ENCODE measurements at regions not wholly inside any gene's neighbourhood (a gene's known extent, or its start where the extent isn't known, plus 50 kb on each side); places are given as distances from the start of the nearest gene placed in this dataset.

DNA sequence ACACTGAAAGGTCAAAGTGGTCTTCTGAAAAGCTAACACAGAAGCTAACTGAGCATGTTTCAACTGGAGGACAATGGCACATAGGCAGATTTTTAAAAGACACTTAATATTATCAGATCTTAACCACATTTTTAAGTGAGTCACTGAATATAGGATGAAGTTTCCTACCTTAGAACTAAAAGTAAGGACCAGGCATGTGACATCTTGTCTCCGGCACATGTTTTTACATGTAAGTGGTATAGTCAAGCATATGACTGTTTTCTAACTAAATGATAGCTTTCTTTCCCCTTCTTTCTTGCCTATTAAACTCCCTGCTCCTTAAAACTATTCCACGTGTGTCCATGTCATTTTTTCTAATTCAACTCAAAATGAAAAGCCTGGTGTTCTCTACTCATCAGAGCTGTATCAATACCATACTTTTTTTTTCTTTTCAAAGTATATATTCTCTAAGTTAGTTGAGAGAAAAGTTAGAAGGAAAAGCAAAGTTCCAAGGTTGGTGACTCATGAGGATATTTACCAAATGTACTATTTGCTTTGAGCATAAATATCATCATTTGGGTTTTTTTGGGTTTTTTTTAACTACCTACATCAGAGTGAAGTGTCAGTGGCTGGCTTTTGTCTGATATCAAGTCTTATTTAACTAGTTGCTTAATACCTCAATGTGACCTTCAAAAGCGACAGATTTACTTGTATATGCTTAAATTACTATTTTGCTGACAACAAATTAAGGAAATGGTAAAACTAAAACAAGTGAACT lies 127.5 kb downstream of the CRPPA start:
- 96 to 97% methylated on average over 3 of the region's 3 CpGs for WGBS, 2 donors
- no peak overlapping the region for H3K27ac ChIP-seq
- ATAC-seq, result no peak
- intact Hi-C loops (cut with DNase I), result no loop called here
- no peak for DNase-seq
- TF ChIP-seq, protein P1, sequence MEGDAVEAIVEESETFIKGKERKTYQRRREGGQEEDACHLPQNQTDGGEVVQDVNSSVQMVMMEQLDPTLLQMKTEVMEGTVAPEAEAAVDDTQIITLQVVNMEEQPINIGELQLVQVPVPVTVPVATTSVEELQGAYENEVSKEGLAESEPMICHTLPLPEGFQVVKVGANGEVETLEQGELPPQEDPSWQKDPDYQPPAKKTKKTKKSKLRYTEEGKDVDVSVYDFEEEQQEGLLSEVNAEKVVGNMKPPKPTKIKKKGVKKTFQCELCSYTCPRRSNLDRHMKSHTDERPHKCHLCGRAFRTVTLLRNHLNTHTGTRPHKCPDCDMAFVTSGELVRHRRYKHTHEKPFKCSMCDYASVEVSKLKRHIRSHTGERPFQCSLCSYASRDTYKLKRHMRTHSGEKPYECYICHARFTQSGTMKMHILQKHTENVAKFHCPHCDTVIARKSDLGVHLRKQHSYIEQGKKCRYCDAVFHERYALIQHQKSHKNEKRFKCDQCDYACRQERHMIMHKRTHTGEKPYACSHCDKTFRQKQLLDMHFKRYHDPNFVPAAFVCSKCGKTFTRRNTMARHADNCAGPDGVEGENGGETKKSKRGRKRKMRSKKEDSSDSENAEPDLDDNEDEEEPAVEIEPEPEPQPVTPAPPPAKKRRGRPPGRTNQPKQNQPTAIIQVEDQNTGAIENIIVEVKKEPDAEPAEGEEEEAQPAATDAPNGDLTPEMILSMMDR (IDR thresholded peaks at IDR 0.05), result no peak
- H3K4me3 ChIP-seq, result no peak overlapping the region
- H3K4me1 ChIP-seq, result peaks cover 0 to 6% (median 0%) of the 10 kb centered on the region in 9 donors
- peaks cover 0 to 14% (median 0%) of the 10 kb centered on the region in 11 donors for H3K9me3 ChIP-seq
- no peaks in the 10 kb centered on the region for H3K36me3 ChIP-seq
- H3K27me3 ChIP-seq, result no peaks in the 10 kb centered on the region

- ATAC-seq (no peak), DNase-seq (no peak)
- Histone ChIP-seq H3K36me3 (no peaks in the 10 kb centered on the region), H3K4me1 (no peaks in the 10 kb centered on the region), H3K27ac (no peak overlapping the region), H3K27me3 (no peaks in the 10 kb centered on the region), H3K9me3 (peaks cover 0 to 30% (median 1%) of the 10 kb centered on the region in 11 donors), H3K4me3 (no peak overlapping the region)
- TF ChIP-seq, protein P1 (IDR thresholded peaks at IDR 0.05), result no peak
- WGBS, 2 donors, result 77 to 79% methylated on average over 4 of the region's 4 CpGs
- intact Hi-C loops (cut with DNase I), result loop anchor here in 1 of 10 donors (10.0 kb wide), 1 partner anchor 50 kb away; no protein-coding TSS in a partner anchor
These were observed 136.8 kb downstream of the CRPPA start for GRCh38 chr7:16284581-16284980.

- WGBS, 2 donors, result 84 to 92% methylated on average over 1 of the region's 1 CpG
- TF ChIP-seq, protein P1 (IDR thresholded peaks at IDR 0.05), result no peak
These were observed 143.1 kb downstream of the CRPPA start for GRCh38 chr7:16278167-16278787.

GRCh38 chr7:16271990-16272665 lies 149.2 kb downstream of the CRPPA start:
- H3K9me3 ChIP-seq, result no peaks in the 10 kb centered on the region
- no peak overlapping the region for H3K27ac ChIP-seq
- H3K36me3 ChIP-seq, result no peaks in the 10 kb centered on the region
- no peak overlapping the region for H3K4me3 ChIP-seq
- H3K4me1 ChIP-seq, result peaks cover 0 to 10% (median 0%) of the 10 kb centered on the region in 9 donors
- H3K27me3 ChIP-seq, result no peaks in the 10 kb centered on the region
- DNase-seq (no peak), ATAC-seq (no peak)
- TF ChIP-seq, protein P1 (IDR thresholded peaks at IDR 0.05), result no peak
- intact Hi-C loops (cut with DNase I), result no loop called here
- WGBS, 2 donors, result 29 to 43% methylated on average over 2 of the region's 2 CpGs

More at GRCh38 chr7:16278167-16278787, 143.1 kb downstream of the CRPPA start:
- Histone ChIP-seq H3K4me1 (peaks cover 0 to 10% (median 0%) of the 10 kb centered on the region in 9 donors), H3K4me3 (no peak overlapping the region), H3K36me3 (no peaks in the 10 kb centered on the region), H3K27me3 (no peaks in the 10 kb centered on the region), H3K9me3 (peaks cover 0 to 6% (median 0%) of the 10 kb centered on the region in 11 donors), H3K27ac (no peak overlapping the region)
- ATAC-seq, result no peak
- intact Hi-C loops (cut with DNase I), result loop anchor here in 1 of 10 donors (5.0 kb wide), 1 partner anchor 34 kb away; no protein-coding TSS in a partner anchor
- DNase-seq, result no peak

All from heart right ventricle (tissue), 16 donors.